Tibial nerve (tissue), 4 donors: ENCODE measurements at regions not wholly inside any gene's neighbourhood (a gene's known extent, or its start where the extent isn't known, plus 50 kb on each side); places are given as distances from the start of the nearest gene placed in this dataset.

ENCODE experiments used
- DNase-seq, 2 donors: peaks; one replicate each; pipeline ENCODE4 v3.0.0-alpha.2; 2019; ENCODE audit warnings: low spot score in 2 of 2
- H3K27ac ChIP-seq, 4 donors: fragments of 200-600 bp; sonication (generic) in 3 of 4; one replicate each; pipeline ENCODE4 v1.5.1; 2017 to 2019; ENCODE audit warnings: mild to moderate bottlenecking in 1 of 4
- H3K27me3 ChIP-seq, 2 donors: fragments of 200-600 bp; sonication (generic) in 1 of 2; one replicate each; pipeline versions ENCODE4 v1.5.1 to v1.6.0; 2017 to 2019
- H3K36me3 ChIP-seq, 3 donors: fragments of 200-600 bp; sonication (generic); one replicate each; pipeline ENCODE4 v1.5.1; 2018 to 2019
- H3K4me1 ChIP-seq, 4 donors: fragments of 200-600 bp; sonication (generic) in 3 of 4; one replicate each; pipeline ENCODE4 v1.5.1; 2017 to 2019
- H3K4me3 ChIP-seq, 4 donors: fragments of 200-600 bp; sonication (generic) in 3 of 4; one replicate each; pipeline ENCODE4 v1.5.1; 2017 to 2019; ENCODE audit warnings: mild to moderate bottlenecking in 1 of 4, moderate library complexity in 1 of 4
- H3K9me3 ChIP-seq, 4 donors: fragments of 200-600 bp; sonication (generic) in 3 of 4; one replicate each; pipeline ENCODE4 v1.5.1; 2017 to 2019
- CTCF ChIP-seq, 5 experiments: fragments of 200-600 bp in 3 of 5; fragments of 450-650 bp in 2 of 5; sonication (generic) in 3 of 5; IDR thresholded peaks; one replicate each; pipeline ENCODE4 v1.5.1; 2016 to 2019; ENCODE audit warnings: antibody characterized with exemption in 5 of 5, mild to moderate bottlenecking in 3 of 5, moderate library complexity in 2 of 5
- EP300 ChIP-seq, 2 donors: sonication (generic); formaldehyde crosslinking; IDR thresholded peaks; one replicate each; pipeline ENCODE4 v1.6.1; 2017; ENCODE audit warnings: antibody characterized with exemption in 2 of 2, mild to moderate bottlenecking in 1 of 2
- POLR2A ChIP-seq, 2 donors: fragments of 450-650 bp; IDR thresholded peaks; one replicate each; pipeline ENCODE4 v1.6.1; 2017; ENCODE audit warnings: antibody characterized with exemption in 2 of 2, mild to moderate bottlenecking in 2 of 2, moderate library complexity in 2 of 2
- WGBS, 2 donors: methylation state at CpG; one replicate each; pipeline ENCODE4 v1.1.5; 2018; 5-methylcytosine and 5-hydroxymethylcytosine counted together

- Histone ChIP-seq H3K4me3 (no peak overlapping the region), H3K36me3 (no peaks in the 10 kb centered on the region), H3K4me1 (no peaks in the 10 kb centered on the region), H3K27ac (no peak overlapping the region), H3K27me3 (no peaks in the 10 kb centered on the region), H3K9me3 (no peaks in the 10 kb centered on the region)
- no peak for DNase-seq
- TF ChIP-seq CTCF (IDR thresholded peaks at IDR 0.05) (no peak), EP300 (IDR thresholded peaks at IDR 0.05) (no peak), POLR2A (IDR thresholded peaks at IDR 0.05) (no peak)
Observed at GRCh38 chr21:15562748-15563147, 167.0 kb upstream of the USP25 start.

GRCh38 chr21:15564907-15565306, 164.9 kb upstream of the USP25 start:
- DNase-seq = no peak
- WGBS, 2 donors = 56 to 74% methylated on average over 4 of the region's 4 CpGs
- H3K27ac ChIP-seq = no peak overlapping the region

GRCh38 chr21:15566703-15567102, 163.1 kb upstream of the USP25 start:
- no peak for DNase-seq
- WGBS, 2 donors = 43 to 48% methylated on average over 1 of the region's 1 CpG

More at GRCh38 chr21:15564907-15565306, 164.9 kb upstream of the USP25 start:
- TF ChIP-seq CTCF (IDR thresholded peaks at IDR 0.05) (no peak), EP300 (IDR thresholded peaks at IDR 0.05) (no peak), POLR2A (IDR thresholded peaks at IDR 0.05) (no peak)
- H3K9me3 ChIP-seq = no peaks in the 10 kb centered on the region
- H3K4me3 ChIP-seq = no peak overlapping the region
- no peaks in the 10 kb centered on the region for H3K4me1 ChIP-seq
- H3K27me3 ChIP-seq = no peaks in the 10 kb centered on the region
- no peaks in the 10 kb centered on the region for H3K36me3 ChIP-seq

GRCh38 chr21:15567191-15567590, 162.6 kb upstream of the USP25 start:
- Histone ChIP-seq H3K36me3 (no peaks in the 10 kb centered on the region), H3K27me3 (no peaks in the 10 kb centered on the region), H3K4me1 (no peaks in the 10 kb centered on the region), H3K9me3 (no peaks in the 10 kb centered on the region), H3K27ac (no peak overlapping the region), H3K4me3 (no peak overlapping the region)
- no peak for DNase-seq
- no peak for TF ChIP-seq POLR2A (IDR thresholded peaks at IDR 0.05)
- no peak for TF ChIP-seq EP300 (IDR thresholded peaks at IDR 0.05)
- no peak for TF ChIP-seq CTCF (IDR thresholded peaks at IDR 0.05)

More at GRCh38 chr21:15566703-15567102, 163.1 kb upstream of the USP25 start:
- Histone ChIP-seq H3K9me3 (no peaks in the 10 kb centered on the region), H3K36me3 (no peaks in the 10 kb centered on the region), H3K27me3 (no peaks in the 10 kb centered on the region), H3K4me3 (no peak overlapping the region), H3K4me1 (no peaks in the 10 kb centered on the region), H3K27ac (no peak overlapping the region)
- no peak for TF ChIP-seq POLR2A (IDR thresholded peaks at IDR 0.05)
- no peak for TF ChIP-seq CTCF (IDR thresholded peaks at IDR 0.05)
- no peak for TF ChIP-seq EP300 (IDR thresholded peaks at IDR 0.05)

- no peak overlapping the region for H3K27ac ChIP-seq
Observed at GRCh38 chr21:15568516-15568915, 161.3 kb upstream of the USP25 start.

More at GRCh38 chr21:15568516-15568915, 161.3 kb upstream of the USP25 start:
- H3K9me3 ChIP-seq = no peaks in the 10 kb centered on the region
- H3K36me3 ChIP-seq = no peaks in the 10 kb centered on the region
- no peaks in the 10 kb centered on the region for H3K27me3 ChIP-seq
- DNase-seq = no peak
- no peaks in the 10 kb centered on the region for H3K4me1 ChIP-seq
- no peak overlapping the region for H3K4me3 ChIP-seq
- TF ChIP-seq EP300 (IDR thresholded peaks at IDR 0.05) (no peak), CTCF (IDR thresholded peaks at IDR 0.05) (no peak), POLR2A (IDR thresholded peaks at IDR 0.05) (no peak)
